AG04450 (cell line): ENCODE measurements at regions not wholly inside any gene's neighbourhood (a gene's known extent, or its start where the extent isn't known, plus 50 kb on each side); places are given as distances from the start of the nearest gene placed in this dataset.

ENCODE experiments used
- CTCF ChIA-PET: fragments of 300-600, 350-600 bp; formaldehyde crosslinking; extraction: SDS; loops from one replicate; lab custom pipeline; 2022; ENCODE audit warnings: antibody characterized with exemption, inconsistent platforms; lab: Charles Lee
- POLR2A ChIA-PET: fragments of 350-600 bp; formaldehyde crosslinking; extraction: SDS; loops from one replicate; lab custom pipeline; 2021; ENCODE audit warnings: antibody characterized with exemption, inconsistent platforms; lab: Yijun Ruan, JAX
- DNase-seq: peaks from one replicate; pipeline ENCODE4 v3.0.0-alpha.2; 2011; ENCODE audit warnings: low read depth, low spot score
- H3K27ac ChIP-seq: one replicate; pipeline ENCODE4 v1.5.1; 2012; ENCODE audit warnings: low read depth, low read length, control low read depth
- H3K27me3 ChIP-seq: one replicate; pipeline ENCODE4 v1.6.0; 2012; ENCODE audit warnings: low read length; ENCODE audit not compliant: control insufficient read depth, insufficient read depth
- H3K4me3 ChIP-seq: 2 replicates; pipeline ENCODE4 v1.5.1; 2011; ENCODE audit warnings: mild to moderate bottlenecking, low read depth, low read length, control low read depth
- H3K9me3 ChIP-seq: 2 replicates; pipeline ENCODE4 v1.5.1; 2012; ENCODE audit warnings: low read length; ENCODE audit not compliant: control insufficient read depth, insufficient read depth
- TF ChIP-seq, protein P1 (sequence below): IDR thresholded peaks from 2 replicates; pipeline ENCODE4 v1.5.1; 2011; ENCODE audit warnings: low read depth, low read length, control low read depth, inconsistent platforms

DNA sequence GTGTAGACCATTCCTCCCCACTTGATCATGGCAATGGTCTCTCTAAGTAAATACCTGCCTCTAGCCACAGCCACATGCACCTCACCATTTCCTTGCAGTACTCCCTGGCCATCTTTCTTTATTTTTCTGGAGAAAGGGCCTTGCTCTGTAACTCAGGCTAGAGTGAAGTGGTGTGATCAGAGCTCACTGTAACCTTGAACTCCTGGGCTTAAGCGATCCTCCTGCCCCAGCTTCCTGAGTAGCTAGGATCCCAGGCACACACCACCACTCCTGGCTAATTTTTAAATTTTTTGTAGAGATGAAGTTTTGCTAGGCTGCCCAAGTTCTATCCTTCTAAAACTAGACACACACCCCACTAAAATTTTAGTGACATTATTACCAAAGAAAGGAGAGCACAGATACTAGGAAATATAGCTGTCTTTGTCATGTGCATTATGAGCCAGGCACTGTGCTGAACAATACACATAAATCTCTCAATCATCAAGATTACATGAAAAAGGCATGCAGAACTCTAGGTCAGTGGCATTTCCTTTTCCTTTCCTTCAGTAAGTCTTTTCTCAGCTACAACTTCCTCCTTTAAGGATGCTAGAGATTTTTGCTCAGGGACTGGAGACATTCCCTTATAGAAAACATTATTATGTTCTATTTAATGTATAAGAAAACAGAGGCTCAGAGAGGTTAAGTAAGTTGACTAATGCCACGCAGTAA, 95.0 kb upstream of the SERBP1 start:
- ChIA-PET CTCF (interaction anchor here (0.6 to 5.5 kb wide), 5 partner anchors 10 to 471 kb away, joined by 5 to 38 read pairs (median 9); no protein-coding TSS in a partner anchor), POLR2A (interaction anchor here (0.5 kb wide), 1 partner anchor 119 kb away, joined by 3 read pairs; no protein-coding TSS in a partner anchor)
- TF ChIP-seq, protein P1, sequence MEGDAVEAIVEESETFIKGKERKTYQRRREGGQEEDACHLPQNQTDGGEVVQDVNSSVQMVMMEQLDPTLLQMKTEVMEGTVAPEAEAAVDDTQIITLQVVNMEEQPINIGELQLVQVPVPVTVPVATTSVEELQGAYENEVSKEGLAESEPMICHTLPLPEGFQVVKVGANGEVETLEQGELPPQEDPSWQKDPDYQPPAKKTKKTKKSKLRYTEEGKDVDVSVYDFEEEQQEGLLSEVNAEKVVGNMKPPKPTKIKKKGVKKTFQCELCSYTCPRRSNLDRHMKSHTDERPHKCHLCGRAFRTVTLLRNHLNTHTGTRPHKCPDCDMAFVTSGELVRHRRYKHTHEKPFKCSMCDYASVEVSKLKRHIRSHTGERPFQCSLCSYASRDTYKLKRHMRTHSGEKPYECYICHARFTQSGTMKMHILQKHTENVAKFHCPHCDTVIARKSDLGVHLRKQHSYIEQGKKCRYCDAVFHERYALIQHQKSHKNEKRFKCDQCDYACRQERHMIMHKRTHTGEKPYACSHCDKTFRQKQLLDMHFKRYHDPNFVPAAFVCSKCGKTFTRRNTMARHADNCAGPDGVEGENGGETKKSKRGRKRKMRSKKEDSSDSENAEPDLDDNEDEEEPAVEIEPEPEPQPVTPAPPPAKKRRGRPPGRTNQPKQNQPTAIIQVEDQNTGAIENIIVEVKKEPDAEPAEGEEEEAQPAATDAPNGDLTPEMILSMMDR: no peak
- peaks cover 2% of the 10 kb centered on the region for H3K27me3 ChIP-seq
- H3K4me3 ChIP-seq: no peak overlapping the region
- DNase-seq: no peak
- no peaks in the 10 kb centered on the region for H3K9me3 ChIP-seq
- H3K27ac ChIP-seq: no peak overlapping the region

DNA sequence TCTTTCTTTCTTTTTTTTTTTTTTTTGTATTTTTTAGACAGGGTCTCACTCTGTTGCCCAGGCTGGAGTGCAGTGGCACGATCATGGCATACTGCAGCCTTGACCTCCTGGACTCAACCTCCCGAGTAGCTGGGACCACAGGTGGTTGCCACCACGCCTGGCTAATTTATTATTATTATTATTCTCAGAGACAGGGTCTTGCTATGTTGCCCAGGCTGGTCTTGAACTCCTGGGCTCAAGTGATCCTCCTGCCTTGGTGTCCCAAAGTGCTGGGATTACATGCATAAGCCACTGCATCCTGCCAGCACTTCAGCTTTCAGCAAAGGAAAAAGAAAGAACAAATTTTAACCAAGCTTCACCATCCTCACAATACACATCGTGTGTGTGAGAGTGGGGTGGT, 97.9 kb upstream of the SERBP1 start:
- TF ChIP-seq, protein P1: no peak
- ChIA-PET POLR2A (no interaction called here), CTCF (interaction anchor here (1.9 to 2.7 kb wide), 2 partner anchors 232 to 322 kb away, joined by 4 to 20 read pairs; no protein-coding TSS in a partner anchor)
- Histone ChIP-seq H3K4me3 (no peak overlapping the region), H3K27me3 (no peaks in the 10 kb centered on the region), H3K27ac (no peak overlapping the region), H3K9me3 (no peaks in the 10 kb centered on the region)
- DNase-seq: no peak

DNA sequence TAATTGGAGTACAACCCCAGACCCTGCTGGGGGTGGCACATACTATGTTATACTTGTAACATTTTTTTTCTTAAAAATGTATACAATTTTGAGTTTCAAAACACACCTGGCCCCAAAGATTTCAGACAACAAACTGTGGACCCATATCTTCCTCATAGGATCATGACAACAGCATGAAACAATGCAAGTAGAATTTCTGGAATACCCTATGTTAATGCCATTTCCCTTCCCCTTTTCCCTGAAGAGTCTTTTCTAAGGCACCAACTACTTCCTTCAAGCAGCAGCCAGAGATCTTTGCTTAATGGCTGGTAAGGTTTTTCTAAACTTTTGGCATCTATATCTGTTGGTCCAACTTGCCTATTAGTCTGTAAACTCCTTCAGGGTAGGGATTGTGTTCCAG, 99.9 kb upstream of the SERBP1 start:
- ChIA-PET CTCF (no interaction called here), POLR2A (no interaction called here)
- H3K27me3 ChIP-seq: no peaks in the 10 kb centered on the region
- H3K4me3 ChIP-seq: no peak overlapping the region
- H3K9me3 ChIP-seq: no peaks in the 10 kb centered on the region
- TF ChIP-seq, protein P1: no peak
- no peak overlapping the region for H3K27ac ChIP-seq
- no peak for DNase-seq

DNA sequence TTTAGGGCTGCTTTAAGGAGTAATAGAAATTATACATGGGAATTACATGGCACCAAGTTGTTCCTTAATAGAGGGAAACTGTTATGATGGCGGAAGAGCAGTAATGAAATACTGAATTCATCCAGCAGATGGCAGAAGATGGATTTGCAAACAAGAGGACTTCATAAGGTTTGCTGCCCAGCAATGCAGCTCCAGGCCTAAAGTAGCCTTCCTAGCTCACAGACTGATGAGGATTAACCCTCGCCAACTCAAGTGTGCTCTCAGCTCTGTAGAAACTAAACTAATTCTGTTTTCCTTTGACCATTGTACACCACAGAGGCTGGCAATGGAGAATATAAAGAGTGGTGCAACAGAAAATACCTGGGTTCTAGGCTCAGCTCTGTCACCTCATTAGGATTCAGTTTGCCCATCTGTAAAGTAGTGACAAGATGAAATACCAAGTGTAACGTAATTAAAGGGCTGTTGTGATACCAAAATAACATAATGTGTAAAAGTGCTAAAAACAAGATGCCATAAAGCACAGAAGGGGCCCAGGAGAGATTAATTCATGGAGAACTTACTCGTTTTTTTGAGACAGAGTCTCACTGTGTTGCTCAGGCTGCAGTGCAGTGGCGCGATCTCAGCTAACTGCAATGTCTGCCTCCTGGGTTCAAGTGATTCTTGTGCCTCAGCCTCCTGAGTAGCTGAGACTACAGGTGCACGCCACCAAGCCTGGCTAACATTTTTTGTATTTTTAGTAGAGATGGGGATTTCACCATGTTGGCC, 102.4 kb upstream of the SERBP1 start:
- CTCF ChIA-PET: interaction anchor here (0.7 to 11.3 kb wide), 24 partner anchors 9 to 574 kb away, joined by 3 to 456 read pairs (median 5); partner anchors contain the start of gene GADD45A
- Histone ChIP-seq H3K27me3 (no peaks in the 10 kb centered on the region), H3K4me3 (no peak overlapping the region), H3K9me3 (no peaks in the 10 kb centered on the region), H3K27ac (no peak overlapping the region)
- POLR2A ChIA-PET: interaction anchor here (0.8 to 1.2 kb wide), 2 partner anchors 153 to 228 kb away, joined by 3 to 4 read pairs; partner anchors contain the start of gene GADD45A
- peak; percentile 78 for DNase-seq
- TF ChIP-seq, protein P1: peak; percentile 66
